Nucleus accumbens (tissue), 56 donors: ENCODE measurements at regions not wholly inside any gene's neighbourhood (a gene's known extent, or its start where the extent isn't known, plus 50 kb on each side); places are given as distances from the start of the nearest gene placed in this dataset.
"Not testable (repeated sequence)": the region's sequence is repeated elsewhere in the genome, so short reads cannot be mapped to it uniquely, and the experiment has no call there.

ENCODE experiments used
- DNase-seq, 56 donors: peaks; one replicate each; lab custom pipeline; 2025; lab: John Stamatoyannopoulos, UW

GRCh38 chrX:13387666-13388494, 68.0 kb upstream of the ATXN3L start:
- no peak for DNase-seq

- DNase-seq, result no peak
Measured at GRCh38 chrX:13386636-13387035, 66.8 kb upstream of the ATXN3L start.

- no peak for DNase-seq
Measured at GRCh38 chrX:13386092-13386491, 66.2 kb upstream of the ATXN3L start.

DNA sequence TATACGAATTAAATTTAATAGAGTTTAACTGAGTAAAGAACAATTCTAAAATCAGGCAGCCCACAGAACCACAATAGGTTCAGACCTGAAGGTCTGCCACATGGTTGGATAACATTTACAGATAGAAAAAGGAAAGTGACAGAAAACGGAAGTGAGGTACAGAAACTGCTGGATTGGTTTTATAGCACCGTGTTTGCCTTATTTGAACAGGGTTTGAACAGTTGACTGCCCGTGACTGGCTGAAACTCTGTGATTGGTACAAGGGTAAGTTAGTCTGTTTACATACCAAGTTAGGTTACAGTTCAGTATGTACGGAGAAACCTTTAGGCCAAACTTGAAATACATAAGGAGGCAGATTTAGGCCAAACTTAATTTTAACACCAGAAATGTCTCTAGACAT, 64.1 kb upstream of the ATXN3L start:
- DNase-seq, result no peak

- no peak for DNase-seq
Measured at GRCh38 chrX:13381514-13381913, 61.7 kb upstream of the ATXN3L start.

DNA sequence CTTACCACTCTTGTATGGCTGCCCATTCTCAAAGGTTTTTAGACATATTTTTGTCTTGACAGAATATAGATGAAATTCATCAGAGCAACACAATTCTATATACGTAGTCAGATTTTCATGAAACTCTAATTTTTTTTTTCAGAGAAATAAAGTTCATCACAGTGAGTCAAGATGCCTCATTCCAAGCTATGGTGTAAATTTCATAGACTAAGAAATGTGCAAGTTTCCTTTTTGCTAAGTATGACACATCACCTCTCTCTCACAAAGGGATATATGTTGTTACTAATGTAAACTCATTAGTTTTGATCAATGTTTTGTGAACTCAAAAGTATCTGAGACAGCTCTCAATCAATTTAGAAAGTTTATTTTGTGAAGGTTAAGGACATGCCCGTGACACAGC, 60.4 kb upstream of the ATXN3L start:
- DNase-seq, result no peak

GRCh38 chrX:13378562-13379518, 59.0 kb upstream of the ATXN3L start:
- DNase-seq, result peak in 3 of 56 donors; percentile 3 to 7 (median 5)

DNA sequence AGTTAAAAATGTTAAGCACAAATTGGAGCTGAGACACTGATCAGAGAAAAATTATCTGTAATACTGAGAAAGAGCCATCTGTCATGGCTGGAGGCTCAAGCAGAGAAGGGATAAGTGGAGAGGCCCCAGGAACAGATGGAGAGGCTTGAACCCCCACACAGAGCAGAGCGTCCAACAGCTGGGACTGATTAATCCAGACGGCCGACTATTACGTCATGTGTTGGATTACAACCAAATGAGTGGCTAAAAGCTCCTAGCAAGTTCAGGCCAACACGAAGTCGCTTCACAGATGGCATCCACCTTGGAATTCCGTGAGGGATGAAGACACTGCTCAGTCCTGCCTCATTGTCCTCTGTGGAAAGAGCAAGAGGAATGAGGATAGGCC, 57.7 kb upstream of the ATXN3L start:
- DNase-seq, result no peak

DNA sequence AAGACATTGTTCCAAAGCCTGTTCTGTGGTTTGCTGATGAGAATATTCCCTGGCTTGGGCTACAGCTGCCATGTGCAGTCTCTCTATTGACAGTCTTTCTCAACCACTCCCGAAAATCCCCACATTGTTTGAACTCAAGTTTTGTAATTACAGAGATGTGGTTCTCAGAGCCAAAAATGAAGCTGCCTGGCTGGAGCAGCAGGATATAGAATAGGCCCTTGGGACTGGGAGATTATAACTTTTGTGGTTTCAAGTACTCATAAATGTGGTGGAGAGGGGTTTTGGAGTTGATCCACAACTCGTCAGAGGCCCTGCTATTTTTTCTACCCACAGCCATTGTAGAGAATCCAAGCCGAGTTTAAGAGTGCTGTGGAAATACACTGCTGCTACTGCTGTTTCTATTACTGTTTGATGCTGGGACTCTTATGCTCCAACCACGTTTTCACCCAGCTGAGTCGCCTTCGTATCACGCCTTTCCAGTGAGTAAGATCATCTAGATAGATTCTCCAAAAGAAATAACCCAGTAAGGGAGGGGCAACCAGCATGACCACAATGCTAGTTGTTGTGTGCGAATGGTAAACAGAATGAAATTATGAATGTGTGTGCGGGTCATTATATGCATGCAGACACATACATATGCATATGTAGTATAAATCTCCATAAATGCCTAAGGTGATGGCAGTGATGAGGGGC, 57.1 kb upstream of the ATXN3L start:
- DNase-seq, result no peak

DNA sequence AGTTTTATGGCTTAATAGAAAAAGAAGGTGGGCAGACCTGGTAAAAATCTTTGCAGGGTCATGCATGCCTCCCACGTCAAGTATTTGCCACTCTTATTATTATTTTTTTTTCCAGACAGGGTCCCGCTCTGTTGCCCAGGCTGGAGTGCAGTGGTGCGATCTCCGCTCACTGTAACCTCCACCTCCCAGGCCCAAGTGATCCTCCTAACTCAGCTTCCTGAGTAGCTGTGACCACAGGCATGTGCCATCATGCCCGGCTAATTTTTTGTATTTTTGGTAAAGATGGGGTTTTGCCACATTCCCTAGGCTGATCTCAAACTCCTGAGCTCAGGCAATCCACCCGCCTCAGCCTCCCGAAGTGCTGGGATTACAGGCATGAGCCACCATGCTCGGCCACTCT, 55.7 kb upstream of the ATXN3L start:
- DNase-seq, result not testable (repeated sequence)

GRCh38 chrX:13374364-13374763, 54.5 kb upstream of the ATXN3L start:
- no peak for DNase-seq

DNA sequence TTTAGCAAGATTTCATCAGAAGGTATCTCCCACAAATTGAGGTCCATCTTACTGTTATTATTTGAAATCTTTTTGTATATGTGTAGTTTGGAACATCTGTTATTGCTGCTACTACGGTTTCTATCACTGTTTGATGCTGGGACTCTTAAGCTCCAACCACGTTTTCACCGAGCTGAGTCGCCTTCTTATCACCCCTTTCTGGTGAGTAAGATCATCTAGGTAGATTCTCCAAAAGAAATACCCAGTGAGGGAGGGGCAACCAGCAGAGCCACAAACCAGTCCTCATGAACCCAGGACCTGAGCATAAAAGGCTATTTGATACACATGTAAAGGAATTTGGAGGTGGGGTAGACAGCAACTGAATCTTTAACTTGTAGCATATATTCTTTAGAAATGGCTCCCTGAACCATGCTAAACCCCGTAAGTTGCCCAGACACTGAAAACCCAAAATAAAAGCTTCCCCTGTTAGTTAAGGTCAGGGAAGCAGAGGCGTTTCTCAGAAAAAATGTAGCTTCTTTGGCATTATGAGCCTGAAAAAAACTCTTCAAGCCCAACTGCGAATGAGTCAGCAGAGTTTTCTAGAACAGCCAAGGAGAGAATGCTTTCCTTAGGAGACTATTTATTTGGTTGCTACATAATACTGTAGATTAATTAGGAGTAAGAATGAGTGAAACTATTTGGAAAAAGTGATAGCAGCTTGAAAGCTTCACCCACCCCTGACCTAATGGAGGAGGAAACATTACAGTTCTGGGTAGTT, 53.8 kb upstream of the ATXN3L start:
- no peak for DNase-seq

DNA sequence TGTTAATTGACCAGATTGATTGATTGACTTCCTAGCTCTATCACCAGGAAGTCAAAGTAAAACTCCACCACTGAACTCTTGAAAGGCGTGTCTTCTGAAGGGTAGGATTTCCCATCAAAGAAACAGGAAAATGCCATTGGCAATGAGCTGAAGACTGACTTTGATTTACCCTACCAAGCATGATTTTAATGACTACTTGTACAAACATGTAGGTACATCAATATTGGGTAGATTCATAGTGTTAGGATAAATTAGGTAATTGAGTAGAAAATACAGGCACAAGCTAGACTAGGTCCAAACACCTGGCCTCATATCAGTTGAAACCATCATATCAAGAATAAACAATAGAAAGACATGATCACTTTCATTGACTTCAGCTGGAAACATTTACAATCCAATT, 53.2 kb upstream of the ATXN3L start:
- DNase-seq, result no peak

DNA sequence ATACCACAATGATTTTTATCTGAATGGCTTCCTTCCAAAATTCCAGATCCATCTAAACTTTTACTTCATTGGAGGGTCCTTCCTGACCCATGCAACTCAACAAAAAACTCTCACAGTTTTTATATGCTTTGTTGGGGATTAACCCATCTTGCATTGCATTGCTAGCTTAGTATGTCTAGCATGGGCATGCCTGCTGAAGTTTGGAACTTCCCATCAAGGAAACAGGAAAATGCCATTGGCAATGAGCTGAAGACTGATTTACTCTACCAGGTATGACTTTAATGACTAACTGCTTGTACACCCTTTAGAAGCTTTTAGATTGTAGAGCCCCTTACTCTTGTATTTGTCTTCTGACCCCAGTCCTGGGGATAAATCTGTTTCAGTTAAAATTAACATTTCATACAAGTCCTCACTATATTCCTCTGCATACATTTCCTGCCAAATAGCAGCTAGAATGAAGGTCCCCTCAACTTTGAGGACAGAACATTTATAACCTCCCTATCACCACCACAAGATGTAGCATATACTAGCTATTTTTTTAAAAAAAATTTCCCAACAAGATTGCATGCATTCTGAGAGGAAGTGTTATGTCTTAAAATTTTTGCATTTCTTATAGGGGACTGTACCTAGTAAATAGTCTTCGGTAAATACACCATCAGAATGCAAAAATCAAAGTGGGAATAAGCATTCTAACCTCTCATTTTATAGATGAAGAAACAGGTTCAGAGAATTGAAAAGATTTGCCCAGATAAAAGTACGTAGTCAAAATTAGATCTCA, 52.5 kb upstream of the ATXN3L start:
- no peak for DNase-seq

DNA sequence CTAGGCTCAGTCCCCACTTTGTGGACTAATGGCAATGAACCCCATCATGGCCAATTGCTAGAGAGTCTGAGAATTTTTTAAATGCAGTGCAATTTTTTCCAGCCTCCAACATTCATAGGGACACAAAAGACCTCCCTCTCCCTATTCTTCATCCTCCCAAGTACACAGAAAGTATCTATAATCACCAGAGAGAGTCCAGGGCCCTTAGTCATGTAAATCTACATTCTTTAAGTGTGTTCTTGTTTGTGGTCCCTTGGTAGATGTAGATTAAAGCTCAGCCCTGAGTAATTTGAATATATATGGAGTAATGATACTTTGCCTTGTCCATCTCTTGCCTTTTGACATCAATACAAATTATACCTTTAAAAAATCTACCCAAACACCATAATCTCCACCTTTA, 51.3 kb upstream of the ATXN3L start:
- DNase-seq, result no peak

DNA sequence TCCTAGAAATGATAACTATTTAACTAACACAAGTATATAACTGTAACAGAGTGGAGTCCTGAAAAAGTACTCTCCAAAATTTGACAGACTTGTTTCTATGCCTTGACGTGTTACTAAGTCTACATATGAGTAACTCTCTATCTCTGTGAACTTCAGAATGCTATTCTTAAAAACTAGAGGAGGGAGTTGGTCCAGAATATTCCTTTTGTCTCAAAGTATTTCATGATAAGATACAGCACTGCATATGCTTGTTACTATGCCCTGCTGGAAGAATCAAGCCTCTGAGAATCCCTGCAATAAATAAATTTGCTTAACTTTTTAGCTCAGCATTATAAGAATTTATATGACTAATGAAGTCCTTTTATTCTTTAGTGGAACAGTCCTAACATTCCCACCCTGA, 50.9 kb upstream of the ATXN3L start:
- DNase-seq, result no peak
